ENCODE measurements at regions not wholly inside any gene's neighbourhood (a gene's known extent, or its start where the extent isn't known, plus 50 kb on each side); places are given as distances from the start of the nearest gene placed in this dataset.

DNA sequence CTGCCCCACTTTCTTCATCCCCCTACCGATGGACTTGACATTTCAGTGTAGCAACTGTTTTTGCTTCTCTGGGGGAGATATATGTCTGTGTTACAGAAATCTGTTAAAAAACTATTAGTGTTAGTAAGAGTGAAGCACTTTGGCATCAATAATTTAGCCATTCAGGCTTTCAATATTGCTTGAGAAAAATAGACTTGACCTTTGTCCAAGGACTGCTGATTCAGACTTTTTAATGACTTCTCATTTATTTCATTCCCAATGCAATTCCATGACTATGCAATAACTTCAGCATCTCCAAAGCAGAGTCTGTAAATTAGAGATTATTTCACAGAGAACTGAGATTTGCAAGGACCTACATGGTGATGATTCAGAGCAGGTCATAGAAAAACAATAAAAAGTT, 104.1 kb upstream of the SPEF2 start:
- TF ChIP-seq POLR2A (IDR thresholded peaks at IDR 0.05), result no peak
- TF ChIP-seq, protein P1, sequence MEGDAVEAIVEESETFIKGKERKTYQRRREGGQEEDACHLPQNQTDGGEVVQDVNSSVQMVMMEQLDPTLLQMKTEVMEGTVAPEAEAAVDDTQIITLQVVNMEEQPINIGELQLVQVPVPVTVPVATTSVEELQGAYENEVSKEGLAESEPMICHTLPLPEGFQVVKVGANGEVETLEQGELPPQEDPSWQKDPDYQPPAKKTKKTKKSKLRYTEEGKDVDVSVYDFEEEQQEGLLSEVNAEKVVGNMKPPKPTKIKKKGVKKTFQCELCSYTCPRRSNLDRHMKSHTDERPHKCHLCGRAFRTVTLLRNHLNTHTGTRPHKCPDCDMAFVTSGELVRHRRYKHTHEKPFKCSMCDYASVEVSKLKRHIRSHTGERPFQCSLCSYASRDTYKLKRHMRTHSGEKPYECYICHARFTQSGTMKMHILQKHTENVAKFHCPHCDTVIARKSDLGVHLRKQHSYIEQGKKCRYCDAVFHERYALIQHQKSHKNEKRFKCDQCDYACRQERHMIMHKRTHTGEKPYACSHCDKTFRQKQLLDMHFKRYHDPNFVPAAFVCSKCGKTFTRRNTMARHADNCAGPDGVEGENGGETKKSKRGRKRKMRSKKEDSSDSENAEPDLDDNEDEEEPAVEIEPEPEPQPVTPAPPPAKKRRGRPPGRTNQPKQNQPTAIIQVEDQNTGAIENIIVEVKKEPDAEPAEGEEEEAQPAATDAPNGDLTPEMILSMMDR (IDR thresholded peaks at IDR 0.05), result no peak
